SK-N-MC (cell line): ENCODE measurements at regions not wholly inside any gene's neighbourhood (a gene's known extent, or its start where the extent isn't known, plus 50 kb on each side); places are given as distances from the start of the nearest gene placed in this dataset.

ENCODE experiments used
- EZH2 ChIP-seq: fragments of 200-600 bp; sonication (generic); IDR thresholded peaks from one replicate; pipeline ENCODE4 v1.6.1; 2017; ENCODE audit warnings: antibody characterized with exemption
- POLR2AphosphoS5 ChIP-seq: IDR thresholded peaks from 2 replicates; pipeline ENCODE4 v1.6.1; 2012; ENCODE audit warnings: mild to moderate bottlenecking, low read depth, low read length, borderline replicate concordance

GRCh38 chr16:11478431-11479119 is 108.1 kb downstream of the LITAF start:
- TF ChIP-seq POLR2AphosphoS5 (no peak), EZH2 (no peak)
